ENCODE measurements at regions not wholly inside any gene's neighbourhood (a gene's known extent, or its start where the extent isn't known, plus 50 kb on each side); places are given as distances from the start of the nearest gene placed in this dataset.

DNA sequence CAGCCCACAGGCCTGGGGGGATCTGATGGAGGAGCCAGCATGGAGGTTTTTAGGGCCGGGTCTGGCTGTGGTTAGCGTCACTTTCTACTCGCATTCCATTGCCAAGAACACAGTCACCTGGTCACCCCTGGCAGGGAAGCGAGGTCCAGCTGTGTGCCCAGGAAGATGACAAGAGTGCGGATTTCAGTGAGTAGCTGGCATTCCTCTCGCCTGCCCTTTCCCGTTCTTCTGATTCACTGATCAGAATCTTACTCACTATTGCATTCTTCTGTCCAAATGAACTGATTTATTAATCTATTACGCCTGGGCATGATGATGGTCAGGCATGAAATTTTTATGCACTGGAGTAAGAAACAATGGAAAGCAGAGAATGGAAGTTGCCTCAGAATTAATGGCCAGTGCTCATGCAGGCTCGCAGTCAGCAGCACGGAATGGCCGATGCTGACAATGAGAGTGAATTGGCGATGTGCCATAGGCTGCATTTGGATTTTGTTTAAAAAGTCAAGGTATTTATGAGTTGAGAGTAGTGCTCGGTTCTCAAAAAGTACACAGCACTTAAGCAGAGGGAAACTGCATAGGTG, 76.4 kb upstream of the MGAT5 start:
- no peak for TF ChIP-seq EZH2 (IDR thresholded peaks at IDR 0.05; ENCODE audit: borderline replicate concordance, low read depth, low read length, poor library complexity, severe bottlenecking)
- TF ChIP-seq, protein P1, sequence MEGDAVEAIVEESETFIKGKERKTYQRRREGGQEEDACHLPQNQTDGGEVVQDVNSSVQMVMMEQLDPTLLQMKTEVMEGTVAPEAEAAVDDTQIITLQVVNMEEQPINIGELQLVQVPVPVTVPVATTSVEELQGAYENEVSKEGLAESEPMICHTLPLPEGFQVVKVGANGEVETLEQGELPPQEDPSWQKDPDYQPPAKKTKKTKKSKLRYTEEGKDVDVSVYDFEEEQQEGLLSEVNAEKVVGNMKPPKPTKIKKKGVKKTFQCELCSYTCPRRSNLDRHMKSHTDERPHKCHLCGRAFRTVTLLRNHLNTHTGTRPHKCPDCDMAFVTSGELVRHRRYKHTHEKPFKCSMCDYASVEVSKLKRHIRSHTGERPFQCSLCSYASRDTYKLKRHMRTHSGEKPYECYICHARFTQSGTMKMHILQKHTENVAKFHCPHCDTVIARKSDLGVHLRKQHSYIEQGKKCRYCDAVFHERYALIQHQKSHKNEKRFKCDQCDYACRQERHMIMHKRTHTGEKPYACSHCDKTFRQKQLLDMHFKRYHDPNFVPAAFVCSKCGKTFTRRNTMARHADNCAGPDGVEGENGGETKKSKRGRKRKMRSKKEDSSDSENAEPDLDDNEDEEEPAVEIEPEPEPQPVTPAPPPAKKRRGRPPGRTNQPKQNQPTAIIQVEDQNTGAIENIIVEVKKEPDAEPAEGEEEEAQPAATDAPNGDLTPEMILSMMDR (conservative IDR thresholded peaks at IDR 0.05; ENCODE audit: low read depth, low read length) = no peak

Data from A673 (cell line).